H1 (cell line): ENCODE measurements at regions not wholly inside any gene's neighbourhood (a gene's known extent, or its start where the extent isn't known, plus 50 kb on each side); places are given as distances from the start of the nearest gene placed in this dataset.

Experiments used
- BACH1 ChIP-seq: IDR thresholded peaks from 2 replicates; pipeline ENCODE4 v1.6.1; 2012; ENCODE audit warnings: low read length, improper control_type of control experiment
- EGR1 ChIP-seq: IDR thresholded peaks from 2 replicates; pipeline ENCODE4 v1.6.1; 2011; ENCODE audit warnings: low read depth, low read length, borderline replicate concordance
- POU5F1 ChIP-seq: IDR thresholded peaks from 2 replicates; pipeline ENCODE4 v1.6.1; 2011; ENCODE audit warnings: low read depth, mild to moderate bottlenecking, low read length, moderate library complexity
- SAP30 ChIP-seq: fragments of 300-600 bp; sonication (generic); IDR thresholded peaks from 2 replicates; pipeline ENCODE4 v1.7.1; 2012; ENCODE audit warnings: low read length, moderate library complexity, mild to moderate bottlenecking, inconsistent platforms; ENCODE audit not compliant: insufficient read depth, insufficient replicate concordance
- SIRT6 ChIP-seq: IDR thresholded peaks from one replicate; pipeline ENCODE4 v1.7.1; 2012; ENCODE audit warnings: low read length, inconsistent platforms
- USF2 ChIP-seq: IDR thresholded peaks from 2 replicates; pipeline ENCODE4 v1.6.1; 2011; ENCODE audit warnings: low read length, improper control_type of control experiment

GRCh38 chr6:111992851-111993250 is 61.1 kb upstream of the CCN6 start (continued):
- TF ChIP-seq EGR1 (no peak), SIRT6 (no peak), BACH1 (no peak), SAP30 (no peak), USF2 (no peak), POU5F1 (no peak)
